Liver (tissue), 7 donors: ENCODE measurements at regions not wholly inside any gene's neighbourhood (a gene's known extent, or its start where the extent isn't known, plus 50 kb on each side); places are given as distances from the start of the nearest gene placed in this dataset.

Experiments used
- DNase-seq: peaks from one replicate; pipeline ENCODE4 v3.0.0-alpha.2; 2017; ENCODE audit warnings: low spot score
- H3K27ac ChIP-seq, 2 donors: one replicate each; pipeline ENCODE4 v1.7.0; 2013; ENCODE audit warnings: inconsistent platforms in 2 of 2, low read length in 2 of 2, control low read depth in 1 of 2, low read depth in 1 of 2, mild to moderate bottlenecking in 1 of 2
- H3K27me3 ChIP-seq, 4 donors: one replicate each; pipeline versions ENCODE4 v1.6.1 to v1.7.0; 2013; ENCODE audit warnings: low read length in 3 of 4, inconsistent platforms in 1 of 4, mild to moderate bottlenecking in 1 of 4, moderate library complexity in 1 of 4; ENCODE audit not compliant: control insufficient read depth in 4 of 4, insufficient read depth in 4 of 4
- H3K36me3 ChIP-seq, 4 donors: one replicate each; pipeline versions ENCODE4 v1.6.1 to v1.7.0; 2013; ENCODE audit warnings: low read length in 3 of 4, mild to moderate bottlenecking in 3 of 4, low read depth in 1 of 4, moderate library complexity in 1 of 4; ENCODE audit not compliant: control insufficient read depth in 4 of 4, insufficient read depth in 3 of 4
- H3K4me1 ChIP-seq, 4 donors: one replicate each; pipeline versions ENCODE4 v1.6.1 to v1.7.0; 2013; ENCODE audit warnings: low read length in 3 of 4, mild to moderate bottlenecking in 3 of 4, moderate library complexity in 1 of 4; ENCODE audit not compliant: control insufficient read depth in 4 of 4, insufficient read depth in 4 of 4
- H3K4me3 ChIP-seq, 3 donors: one replicate each; pipeline versions ENCODE4 v1.6.1 to v1.7.0; 2013; ENCODE audit warnings: low read length in 3 of 3, control low read depth in 1 of 3, low read depth in 1 of 3, mild to moderate bottlenecking in 1 of 3
- H3K9ac ChIP-seq, 2 donors: one replicate each; pipeline ENCODE4 v1.7.0; 2013; ENCODE audit warnings: low read length in 2 of 2, mild to moderate bottlenecking in 2 of 2, moderate library complexity in 2 of 2, control low read depth in 1 of 2, low read depth in 1 of 2
- H3K9me3 ChIP-seq, 4 donors: one replicate each; pipeline versions ENCODE4 v1.6.1 to v1.7.0; 2013; ENCODE audit warnings: low read length in 3 of 4; ENCODE audit not compliant: control insufficient read depth in 4 of 4
- ATF3 ChIP-seq: IDR thresholded peaks from 2 replicates; pipeline ENCODE4 v1.6.1; 2016; ENCODE audit warnings: antibody characterized with exemption
- EGR1 ChIP-seq, 2 donors: IDR thresholded peaks; 2 replicates each; pipeline ENCODE4 v1.6.1; 2016 to 2018; ENCODE audit warnings: antibody characterized with exemption in 2 of 2, low read depth in 2 of 2
- FOXA1 ChIP-seq: IDR thresholded peaks from 2 replicates; pipeline ENCODE4 v1.6.1; 2016; ENCODE audit warnings: antibody characterized with exemption
- FOXA2 ChIP-seq: IDR thresholded peaks from 2 replicates; pipeline ENCODE4 v1.6.1; 2016; ENCODE audit warnings: antibody characterized with exemption
- HNF4A ChIP-seq, 2 donors: conservative IDR thresholded peaks; 2 replicates each; pipeline ENCODE4 v1.6.1; 2016; ENCODE audit warnings: antibody characterized with exemption in 2 of 2, mild to moderate bottlenecking in 2 of 2
- HNF4G ChIP-seq: IDR thresholded peaks from 2 replicates; pipeline ENCODE4 v1.6.1; 2016; ENCODE audit warnings: antibody characterized with exemption
- JUND ChIP-seq, 2 donors: IDR thresholded peaks; 2 replicates each; pipeline ENCODE4 v1.6.1; 2016; ENCODE audit warnings: antibody characterized with exemption in 2 of 2
- MAX ChIP-seq: IDR thresholded peaks from 2 replicates; pipeline ENCODE4 v1.6.1; 2016; ENCODE audit warnings: antibody characterized with exemption
- NR2F2 ChIP-seq: IDR thresholded peaks from 2 replicates; pipeline ENCODE4 v1.6.1; 2016; ENCODE audit warnings: antibody characterized with exemption
- RAD21 ChIP-seq, 2 donors: IDR thresholded peaks; 2 replicates each; pipeline ENCODE4 v1.6.1; 2016; ENCODE audit warnings: antibody characterized with exemption in 2 of 2, mild to moderate bottlenecking in 2 of 2
- REST ChIP-seq: IDR thresholded peaks from 2 replicates; pipeline ENCODE4 v1.6.1; 2016; ENCODE audit warnings: antibody characterized with exemption, mild to moderate bottlenecking
- RXRA ChIP-seq, 2 donors: IDR thresholded peaks; 2 replicates each; pipeline ENCODE4 v1.6.1; 2017 to 2018; ENCODE audit warnings: antibody characterized with exemption in 2 of 2, mild to moderate bottlenecking in 1 of 2
- SP1 ChIP-seq: IDR thresholded peaks from 2 replicates; pipeline ENCODE4 v1.6.1; 2018; ENCODE audit warnings: antibody characterized with exemption, mild to moderate bottlenecking
- TAF1 ChIP-seq: conservative IDR thresholded peaks from 2 replicates; pipeline ENCODE4 v1.6.1; 2016; ENCODE audit warnings: antibody characterized with exemption, mild to moderate bottlenecking
- YY1 ChIP-seq: IDR thresholded peaks from 2 replicates; pipeline ENCODE4 v1.6.1; 2016; ENCODE audit warnings: antibody characterized with exemption, mild to moderate bottlenecking
- ZBTB33 ChIP-seq: IDR thresholded peaks from 2 replicates; pipeline ENCODE4 v1.6.1; 2016; ENCODE audit warnings: antibody characterized with exemption
- WGBS: extraction: QIAGEN DNeasy Blood & Tissue Kit; methylation state at CpG from one replicate; pipeline ENCODE4 v1.1.7; 2013; 5-methylcytosine and 5-hydroxymethylcytosine counted together
- donor health status: healthy.
- donor health status: healthy.
- donor health status: healthy.
- donor health status: healthy.

- Histone ChIP-seq H3K9ac (no peak overlapping the region), H3K27me3 (no peaks in the 10 kb centered on the region), H3K36me3 (no peaks in the 10 kb centered on the region), H3K4me1 (no peaks in the 10 kb centered on the region), H3K4me3 (no peak overlapping the region), H3K27ac (no peak overlapping the region), H3K9me3 (no peaks in the 10 kb centered on the region)
- WGBS: 25% methylated on average over 1 of the region's 1 CpG
- no peak for DNase-seq
- TF ChIP-seq YY1: no peak
- no peak for TF ChIP-seq EGR1 (IDR thresholded peaks at IDR 0.05; ENCODE audit: low read depth in 2 of 2)
- no peak for TF ChIP-seq ZBTB33
- no peak for TF ChIP-seq NR2F2
- no peak for TF ChIP-seq HNF4A (conservative IDR thresholded peaks at IDR 0.05)
- no peak for TF ChIP-seq FOXA1
Observed at GRCh38 chrY:8610620-8611019, 726.6 kb upstream of the TSPY4 start.

GRCh38 chrY:8611815-8612214 is 725.4 kb upstream of the TSPY4 start:
- no peaks in the 10 kb centered on the region for H3K4me1 ChIP-seq
- no peaks in the 10 kb centered on the region for H3K36me3 ChIP-seq
- DNase-seq: no peak
- H3K9ac ChIP-seq: no peak overlapping the region
- WGBS: 64% methylated on average over 3 of the region's 3 CpGs
- no peak overlapping the region for H3K4me3 ChIP-seq
- TF ChIP-seq HNF4G (no peak), YY1 (no peak), JUND (IDR thresholded peaks at IDR 0.05) (no peak), REST (no peak), RXRA (IDR thresholded peaks at IDR 0.05) (no peak), RAD21 (IDR thresholded peaks at IDR 0.05) (no peak), TAF1 (no peak), SP1 (no peak), ZBTB33 (no peak), EGR1 (IDR thresholded peaks at IDR 0.05; ENCODE audit: low read depth in 2 of 2) (no peak), ATF3 (no peak), HNF4A (conservative IDR thresholded peaks at IDR 0.05) (no peak), MAX (no peak), NR2F2 (no peak), FOXA2 (no peak)
- H3K27ac ChIP-seq: no peak overlapping the region
- no peaks in the 10 kb centered on the region for H3K27me3 ChIP-seq
- H3K9me3 ChIP-seq: no peaks in the 10 kb centered on the region
